NCI-H345 treated with DMSO at 0.1 percent for 48 hours (cell line): ENCODE measurements at regions not wholly inside any gene's neighbourhood (a gene's known extent, or its start where the extent isn't known, plus 50 kb on each side); places are given as distances from the start of the nearest gene placed in this dataset.

Experiments
- DNase-seq: peaks from one replicate; lab custom pipeline; 2025; ENCODE audit not compliant: unreplicated experiment; lab: John Stamatoyannopoulos, UW

GRCh38 chr10:78357141-78358063, 323.7 kb downstream of the RPS24 start:
- DNase-seq = no peak

- no peak for DNase-seq
Observed at GRCh38 chr10:78358351-78358750, 324.7 kb downstream of the RPS24 start.

- DNase-seq = no peak
Observed at GRCh38 chr10:78358982-78359381, 325.3 kb downstream of the RPS24 start.

- no peak for DNase-seq
Observed at GRCh38 chr10:78359640-78360091, 326.0 kb downstream of the RPS24 start.

- DNase-seq = no peak
Observed at GRCh38 chr10:78360284-78360683, 326.6 kb downstream of the RPS24 start.

GRCh38 chr10:78361031-78361430, 327.4 kb downstream of the RPS24 start:
- DNase-seq = no peak

GRCh38 chr10:78362406-78363022, 328.9 kb downstream of the RPS24 start:
- DNase-seq = no peak

GRCh38 chr10:78363190-78363589, 329.5 kb downstream of the RPS24 start:
- no peak for DNase-seq

- DNase-seq = no peak
Observed at GRCh38 chr10:78365694-78366093, 332.0 kb downstream of the RPS24 start.

GRCh38 chr10:78366663-78367411, 333.2 kb downstream of the RPS24 start:
- DNase-seq = no peak

GRCh38 chr10:78367751-78368150, 334.1 kb downstream of the RPS24 start:
- no peak for DNase-seq

GRCh38 chr10:78371136-78371535, 337.5 kb downstream of the RPS24 start:
- DNase-seq = no peak

- no peak for DNase-seq
Observed at GRCh38 chr10:78372806-78373205, 339.1 kb downstream of the RPS24 start.

- DNase-seq = no peak
Observed at GRCh38 chr10:78374331-78375028, 340.8 kb downstream of the RPS24 start.

- no peak for DNase-seq
Observed at GRCh38 chr10:78375854-78376785, 342.5 kb downstream of the RPS24 start.

- peak; percentile 88 for DNase-seq
Observed at GRCh38 chr10:78377356-78377755, 343.7 kb downstream of the RPS24 start.

- DNase-seq = no peak
Observed at GRCh38 chr10:78378192-78378591, 344.5 kb downstream of the RPS24 start.

GRCh38 chr10:78381107-78381506, 347.4 kb downstream of the RPS24 start:
- no peak for DNase-seq

GRCh38 chr10:78382047-78382446, 348.4 kb downstream of the RPS24 start:
- DNase-seq = no peak

GRCh38 chr10:78382772-78383171, 349.1 kb downstream of the RPS24 start:
- DNase-seq = no peak
